ENCODE measurements at regions not wholly inside any gene's neighbourhood (a gene's known extent, or its start where the extent isn't known, plus 50 kb on each side); places are given as distances from the start of the nearest gene placed in this dataset.

DNA sequence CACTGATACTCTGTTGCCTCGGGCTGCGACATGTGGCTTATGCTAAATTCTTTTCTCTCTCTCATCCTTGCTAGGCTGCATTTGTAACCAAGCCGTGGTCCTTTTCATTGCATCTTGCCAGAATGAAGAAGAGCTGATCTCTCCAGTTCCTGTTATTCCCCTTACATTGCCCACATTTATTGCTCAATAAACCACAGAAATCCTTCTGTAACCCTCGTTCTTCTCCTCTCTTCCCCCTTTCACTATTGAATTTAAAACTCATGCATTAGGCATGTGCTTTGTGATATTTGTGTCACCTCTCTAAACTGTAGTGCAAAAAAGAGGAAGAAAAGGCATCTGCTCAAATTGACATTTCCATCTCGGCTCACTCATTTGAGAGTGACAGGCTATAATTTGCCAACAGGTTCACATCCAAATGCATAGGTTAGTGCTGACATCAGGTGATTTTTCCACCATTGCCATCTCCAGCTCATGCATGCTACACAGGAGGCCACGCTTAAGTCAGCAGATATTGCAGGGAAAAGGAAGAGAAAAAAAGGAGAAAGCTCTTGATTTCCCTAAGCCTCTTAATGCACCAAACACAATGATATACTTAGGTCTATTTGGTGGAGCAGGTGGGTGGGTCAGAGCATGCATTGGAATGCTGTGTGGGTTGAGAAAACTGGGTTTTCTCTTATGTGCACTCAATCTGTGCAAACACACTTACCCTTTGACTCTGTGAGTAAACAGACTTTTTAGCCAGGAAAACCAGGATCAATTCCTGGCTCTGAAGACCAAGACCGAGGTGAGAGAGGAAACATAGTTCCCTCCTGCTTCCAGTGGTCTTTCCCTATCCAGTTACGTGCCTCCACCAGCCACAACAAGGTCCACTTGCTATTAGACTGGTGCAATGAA, 642.7 kb downstream of the HS3ST4 start (continued):
- TF ChIP-seq, protein P1, sequence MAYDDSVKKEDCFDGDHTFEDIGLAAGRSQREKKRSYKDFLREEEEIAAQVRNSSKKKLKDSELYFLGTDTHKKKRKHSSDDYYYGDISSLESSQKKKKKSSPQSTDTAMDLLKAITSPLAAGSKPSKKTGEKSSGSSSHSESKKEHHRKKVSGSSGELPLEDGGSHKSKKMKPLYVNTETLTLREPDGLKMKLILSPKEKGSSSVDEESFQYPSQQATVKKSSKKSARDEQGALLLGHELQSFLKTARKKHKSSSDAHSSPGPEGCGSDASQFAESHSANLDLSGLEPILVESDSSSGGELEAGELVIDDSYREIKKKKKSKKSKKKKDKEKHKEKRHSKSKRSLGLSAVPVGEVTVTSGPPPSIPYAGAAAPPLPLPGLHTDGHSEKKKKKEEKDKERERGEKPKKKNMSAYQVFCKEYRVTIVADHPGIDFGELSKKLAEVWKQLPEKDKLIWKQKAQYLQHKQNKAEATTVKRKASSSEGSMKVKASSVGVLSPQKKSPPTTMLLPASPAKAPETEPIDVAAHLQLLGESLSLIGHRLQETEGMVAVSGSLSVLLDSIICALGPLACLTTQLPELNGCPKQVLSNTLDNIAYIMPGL (CRISPR knock-in tag; IDR thresholded peaks at IDR 0.05), result no peak

DNA sequence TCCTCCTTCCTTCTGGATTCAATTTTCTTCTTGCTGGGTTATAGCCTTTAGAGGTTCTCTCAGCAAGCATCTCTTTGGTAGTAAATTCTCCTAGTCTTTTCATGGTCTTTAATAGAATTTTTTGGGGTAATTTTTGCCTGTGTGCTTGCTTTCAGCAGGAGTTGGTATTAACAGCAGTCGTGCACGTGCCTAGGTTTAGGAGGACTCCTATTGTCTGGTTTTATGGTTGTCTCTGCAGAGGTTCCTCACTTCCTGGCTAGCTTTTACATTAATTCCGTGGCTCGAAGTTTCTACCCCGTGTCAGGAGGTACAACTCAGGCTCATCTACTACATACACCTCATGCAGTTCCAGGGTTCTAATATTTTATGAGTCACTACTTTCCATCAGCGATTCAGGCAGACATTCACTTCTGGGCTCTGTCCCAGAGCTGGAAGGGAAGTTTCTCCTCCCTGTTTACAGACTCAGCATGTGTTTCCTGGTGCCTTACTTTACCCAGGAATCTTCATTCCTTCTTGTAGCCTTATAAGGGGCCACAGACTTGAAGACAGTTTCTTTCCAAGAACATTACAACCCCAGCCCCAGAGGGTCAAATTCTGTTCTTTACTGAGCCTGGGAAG, 643.6 kb downstream of the HS3ST4 start:
- Mint-ChIP-seq H3K27me3 (ENCODE audit: low read depth) (0 out of 2 replicates have a peak, but pooled peaks cover 2% of the 10 kb centered on the region), H3K9me3 (peaks cover under 1% of the 10 kb centered on the region; the same call in 1 of the 2 replicates), H3K36me3 (no peaks in the 10 kb centered on the region), H3K27ac (no peak overlapping the region), H3K4me1 (peaks cover 11% of the 10 kb centered on the region), H3K4me3 (no peak overlapping the region)
- DNase-seq (ENCODE audit: low spot score) (no peak), ATAC-seq (no peak)
- POLR2A ChIA-PET, result no interaction called here
- CTCF ChIA-PET, result no interaction called here
- TF ChIP-seq, protein P2, sequence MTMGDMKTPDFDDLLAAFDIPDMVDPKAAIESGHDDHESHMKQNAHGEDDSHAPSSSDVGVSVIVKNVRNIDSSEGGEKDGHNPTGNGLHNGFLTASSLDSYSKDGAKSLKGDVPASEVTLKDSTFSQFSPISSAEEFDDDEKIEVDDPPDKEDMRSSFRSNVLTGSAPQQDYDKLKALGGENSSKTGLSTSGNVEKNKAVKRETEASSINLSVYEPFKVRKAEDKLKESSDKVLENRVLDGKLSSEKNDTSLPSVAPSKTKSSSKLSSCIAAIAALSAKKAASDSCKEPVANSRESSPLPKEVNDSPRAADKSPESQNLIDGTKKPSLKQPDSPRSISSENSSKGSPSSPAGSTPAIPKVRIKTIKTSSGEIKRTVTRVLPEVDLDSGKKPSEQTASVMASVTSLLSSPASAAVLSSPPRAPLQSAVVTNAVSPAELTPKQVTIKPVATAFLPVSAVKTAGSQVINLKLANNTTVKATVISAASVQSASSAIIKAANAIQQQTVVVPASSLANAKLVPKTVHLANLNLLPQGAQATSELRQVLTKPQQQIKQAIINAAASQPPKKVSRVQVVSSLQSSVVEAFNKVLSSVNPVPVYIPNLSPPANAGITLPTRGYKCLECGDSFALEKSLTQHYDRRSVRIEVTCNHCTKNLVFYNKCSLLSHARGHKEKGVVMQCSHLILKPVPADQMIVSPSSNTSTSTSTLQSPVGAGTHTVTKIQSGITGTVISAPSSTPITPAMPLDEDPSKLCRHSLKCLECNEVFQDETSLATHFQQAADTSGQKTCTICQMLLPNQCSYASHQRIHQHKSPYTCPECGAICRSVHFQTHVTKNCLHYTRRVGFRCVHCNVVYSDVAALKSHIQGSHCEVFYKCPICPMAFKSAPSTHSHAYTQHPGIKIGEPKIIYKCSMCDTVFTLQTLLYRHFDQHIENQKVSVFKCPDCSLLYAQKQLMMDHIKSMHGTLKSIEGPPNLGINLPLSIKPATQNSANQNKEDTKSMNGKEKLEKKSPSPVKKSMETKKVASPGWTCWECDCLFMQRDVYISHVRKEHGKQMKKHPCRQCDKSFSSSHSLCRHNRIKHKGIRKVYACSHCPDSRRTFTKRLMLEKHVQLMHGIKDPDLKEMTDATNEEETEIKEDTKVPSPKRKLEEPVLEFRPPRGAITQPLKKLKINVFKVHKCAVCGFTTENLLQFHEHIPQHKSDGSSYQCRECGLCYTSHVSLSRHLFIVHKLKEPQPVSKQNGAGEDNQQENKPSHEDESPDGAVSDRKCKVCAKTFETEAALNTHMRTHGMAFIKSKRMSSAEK (CRISPR knock-in tag; IDR thresholded peaks at IDR 0.05; ENCODE audit: borderline replicate concordance), result no peak
- TF ChIP-seq, protein P3, sequence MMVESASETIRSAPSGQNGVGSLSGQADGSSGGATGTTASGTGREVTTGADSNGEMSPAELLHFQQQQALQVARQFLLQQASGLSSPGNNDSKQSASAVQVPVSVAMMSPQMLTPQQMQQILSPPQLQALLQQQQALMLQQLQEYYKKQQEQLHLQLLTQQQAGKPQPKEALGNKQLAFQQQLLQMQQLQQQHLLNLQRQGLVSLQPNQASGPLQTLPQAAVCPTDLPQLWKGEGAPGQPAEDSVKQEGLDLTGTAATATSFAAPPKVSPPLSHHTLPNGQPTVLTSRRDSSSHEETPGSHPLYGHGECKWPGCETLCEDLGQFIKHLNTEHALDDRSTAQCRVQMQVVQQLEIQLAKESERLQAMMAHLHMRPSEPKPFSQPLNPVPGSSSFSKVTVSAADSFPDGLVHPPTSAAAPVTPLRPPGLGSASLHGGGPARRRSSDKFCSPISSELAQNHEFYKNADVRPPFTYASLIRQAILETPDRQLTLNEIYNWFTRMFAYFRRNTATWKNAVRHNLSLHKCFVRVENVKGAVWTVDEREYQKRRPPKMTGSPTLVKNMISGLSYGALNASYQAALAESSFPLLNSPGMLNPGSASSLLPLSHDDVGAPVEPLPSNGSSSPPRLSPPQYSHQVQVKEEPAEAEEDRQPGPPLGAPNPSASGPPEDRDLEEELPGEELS (CRISPR knock-in tag; IDR thresholded peaks at IDR 0.05), result no peak
- TF ChIP-seq NFATC4 (CRISPR knock-in tag; IDR thresholded peaks at IDR 0.05), result no peak
- no peak for TF ChIP-seq PRRX2 (CRISPR knock-in tag; IDR thresholded peaks at IDR 0.05)
- TF ChIP-seq, protein P4, sequence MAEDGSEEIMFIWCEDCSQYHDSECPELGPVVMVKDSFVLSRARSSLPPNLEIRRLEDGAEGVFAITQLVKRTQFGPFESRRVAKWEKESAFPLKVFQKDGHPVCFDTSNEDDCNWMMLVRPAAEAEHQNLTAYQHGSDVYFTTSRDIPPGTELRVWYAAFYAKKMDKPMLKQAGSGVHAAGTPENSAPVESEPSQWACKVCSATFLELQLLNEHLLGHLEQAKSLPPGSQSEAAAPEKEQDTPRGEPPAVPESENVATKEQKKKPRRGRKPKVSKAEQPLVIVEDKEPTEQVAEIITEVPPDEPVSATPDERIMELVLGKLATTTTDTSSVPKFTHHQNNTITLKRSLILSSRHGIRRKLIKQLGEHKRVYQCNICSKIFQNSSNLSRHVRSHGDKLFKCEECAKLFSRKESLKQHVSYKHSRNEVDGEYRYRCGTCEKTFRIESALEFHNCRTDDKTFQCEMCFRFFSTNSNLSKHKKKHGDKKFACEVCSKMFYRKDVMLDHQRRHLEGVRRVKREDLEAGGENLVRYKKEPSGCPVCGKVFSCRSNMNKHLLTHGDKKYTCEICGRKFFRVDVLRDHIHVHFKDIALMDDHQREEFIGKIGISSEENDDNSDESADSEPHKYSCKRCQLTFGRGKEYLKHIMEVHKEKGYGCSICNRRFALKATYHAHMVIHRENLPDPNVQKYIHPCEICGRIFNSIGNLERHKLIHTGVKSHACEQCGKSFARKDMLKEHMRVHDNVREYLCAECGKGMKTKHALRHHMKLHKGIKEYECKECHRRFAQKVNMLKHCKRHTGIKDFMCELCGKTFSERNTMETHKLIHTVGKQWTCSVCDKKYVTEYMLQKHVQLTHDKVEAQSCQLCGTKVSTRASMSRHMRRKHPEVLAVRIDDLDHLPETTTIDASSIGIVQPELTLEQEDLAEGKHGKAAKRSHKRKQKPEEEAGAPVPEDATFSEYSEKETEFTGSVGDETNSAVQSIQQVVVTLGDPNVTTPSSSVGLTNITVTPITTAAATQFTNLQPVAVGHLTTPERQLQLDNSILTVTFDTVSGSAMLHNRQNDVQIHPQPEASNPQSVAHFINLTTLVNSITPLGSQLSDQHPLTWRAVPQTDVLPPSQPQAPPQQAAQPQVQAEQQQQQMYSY (CRISPR knock-in tag; IDR thresholded peaks at IDR 0.05), result no peak
- no peak for TF ChIP-seq NFYB (CRISPR knock-in tag; conservative IDR thresholded peaks at IDR 0.05; ENCODE audit: low read depth)
- TF ChIP-seq, protein P5, sequence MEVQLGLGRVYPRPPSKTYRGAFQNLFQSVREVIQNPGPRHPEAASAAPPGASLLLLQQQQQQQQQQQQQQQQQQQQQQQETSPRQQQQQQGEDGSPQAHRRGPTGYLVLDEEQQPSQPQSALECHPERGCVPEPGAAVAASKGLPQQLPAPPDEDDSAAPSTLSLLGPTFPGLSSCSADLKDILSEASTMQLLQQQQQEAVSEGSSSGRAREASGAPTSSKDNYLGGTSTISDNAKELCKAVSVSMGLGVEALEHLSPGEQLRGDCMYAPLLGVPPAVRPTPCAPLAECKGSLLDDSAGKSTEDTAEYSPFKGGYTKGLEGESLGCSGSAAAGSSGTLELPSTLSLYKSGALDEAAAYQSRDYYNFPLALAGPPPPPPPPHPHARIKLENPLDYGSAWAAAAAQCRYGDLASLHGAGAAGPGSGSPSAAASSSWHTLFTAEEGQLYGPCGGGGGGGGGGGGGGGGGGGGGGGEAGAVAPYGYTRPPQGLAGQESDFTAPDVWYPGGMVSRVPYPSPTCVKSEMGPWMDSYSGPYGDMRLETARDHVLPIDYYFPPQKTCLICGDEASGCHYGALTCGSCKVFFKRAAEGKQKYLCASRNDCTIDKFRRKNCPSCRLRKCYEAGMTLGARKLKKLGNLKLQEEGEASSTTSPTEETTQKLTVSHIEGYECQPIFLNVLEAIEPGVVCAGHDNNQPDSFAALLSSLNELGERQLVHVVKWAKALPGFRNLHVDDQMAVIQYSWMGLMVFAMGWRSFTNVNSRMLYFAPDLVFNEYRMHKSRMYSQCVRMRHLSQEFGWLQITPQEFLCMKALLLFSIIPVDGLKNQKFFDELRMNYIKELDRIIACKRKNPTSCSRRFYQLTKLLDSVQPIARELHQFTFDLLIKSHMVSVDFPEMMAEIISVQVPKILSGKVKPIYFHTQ (CRISPR knock-in tag; IDR thresholded peaks at IDR 0.05), result no peak
- TF ChIP-seq KAT7 (CRISPR knock-in tag; IDR thresholded peaks at IDR 0.05; ENCODE audit: borderline replicate concordance), result no peak
- TF ChIP-seq, protein P6, sequence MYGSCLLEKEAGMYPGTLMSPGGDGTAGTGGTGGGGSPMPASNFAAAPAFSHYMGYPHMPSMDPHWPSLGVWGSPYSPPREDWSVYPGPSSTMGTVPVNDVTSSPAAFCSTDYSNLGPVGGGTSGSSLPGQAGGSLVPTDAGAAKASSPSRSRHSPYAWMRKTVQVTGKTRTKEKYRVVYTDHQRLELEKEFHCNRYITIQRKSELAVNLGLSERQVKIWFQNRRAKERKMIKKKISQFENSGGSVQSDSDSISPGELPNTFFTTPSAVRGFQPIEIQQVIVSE (CRISPR knock-in tag; IDR thresholded peaks at IDR 0.05; ENCODE audit: borderline replicate concordance), result no peak
- TF ChIP-seq ZBTB21 (CRISPR knock-in tag; IDR thresholded peaks at IDR 0.05; ENCODE audit: borderline replicate concordance), result no peak
- TF ChIP-seq, protein P1 (CRISPR knock-in tag; IDR thresholded peaks at IDR 0.05), result no peak
- no peak for TF ChIP-seq NFE2L1 (CRISPR knock-in tag; IDR thresholded peaks at IDR 0.05)
- TF ChIP-seq MYBL2 (CRISPR knock-in tag; IDR thresholded peaks at IDR 0.05), result no peak
- TF ChIP-seq, protein P7, sequence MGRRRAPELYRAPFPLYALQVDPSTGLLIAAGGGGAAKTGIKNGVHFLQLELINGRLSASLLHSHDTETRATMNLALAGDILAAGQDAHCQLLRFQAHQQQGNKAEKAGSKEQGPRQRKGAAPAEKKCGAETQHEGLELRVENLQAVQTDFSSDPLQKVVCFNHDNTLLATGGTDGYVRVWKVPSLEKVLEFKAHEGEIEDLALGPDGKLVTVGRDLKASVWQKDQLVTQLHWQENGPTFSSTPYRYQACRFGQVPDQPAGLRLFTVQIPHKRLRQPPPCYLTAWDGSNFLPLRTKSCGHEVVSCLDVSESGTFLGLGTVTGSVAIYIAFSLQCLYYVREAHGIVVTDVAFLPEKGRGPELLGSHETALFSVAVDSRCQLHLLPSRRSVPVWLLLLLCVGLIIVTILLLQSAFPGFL (CRISPR knock-in tag; IDR thresholded peaks at IDR 0.05; ENCODE audit: borderline replicate concordance), result no peak
